ENCODE measurements at regions not wholly inside any gene's neighbourhood (a gene's known extent, or its start where the extent isn't known, plus 50 kb on each side); places are given as distances from the start of the nearest gene placed in this dataset.
A peak's percentile ranks its signal among the peaks of the same experiment; 100 is the strongest.
"Not testable (repeated sequence)": the region's sequence is repeated elsewhere in the genome, so short reads cannot be mapped to it uniquely, and the experiment has no call there.

DNA sequence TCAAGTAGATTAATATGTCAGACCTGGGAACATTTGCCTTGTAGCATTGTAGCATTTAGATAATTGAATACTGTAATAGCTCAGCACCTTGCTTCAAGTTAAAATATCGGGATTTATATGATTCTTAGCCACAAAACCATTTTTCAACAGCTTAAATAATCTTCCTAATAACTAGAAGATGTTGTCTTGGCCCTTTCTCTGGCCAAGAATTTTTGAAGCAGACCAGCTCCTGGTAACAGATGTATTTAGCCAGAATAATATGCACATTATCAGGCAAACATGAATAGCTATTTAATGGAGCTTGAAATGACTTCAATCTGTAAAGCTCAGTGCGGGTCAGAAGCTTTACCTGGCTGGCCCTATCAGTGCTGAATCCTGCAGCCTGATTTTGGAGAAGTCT lies 913.1 kb downstream of the AACS start:
- ATAC-seq = no peak
- no peak for DNase-seq
- intact Hi-C loops (cut with micrococcal nuclease) = no loop called here

DNA sequence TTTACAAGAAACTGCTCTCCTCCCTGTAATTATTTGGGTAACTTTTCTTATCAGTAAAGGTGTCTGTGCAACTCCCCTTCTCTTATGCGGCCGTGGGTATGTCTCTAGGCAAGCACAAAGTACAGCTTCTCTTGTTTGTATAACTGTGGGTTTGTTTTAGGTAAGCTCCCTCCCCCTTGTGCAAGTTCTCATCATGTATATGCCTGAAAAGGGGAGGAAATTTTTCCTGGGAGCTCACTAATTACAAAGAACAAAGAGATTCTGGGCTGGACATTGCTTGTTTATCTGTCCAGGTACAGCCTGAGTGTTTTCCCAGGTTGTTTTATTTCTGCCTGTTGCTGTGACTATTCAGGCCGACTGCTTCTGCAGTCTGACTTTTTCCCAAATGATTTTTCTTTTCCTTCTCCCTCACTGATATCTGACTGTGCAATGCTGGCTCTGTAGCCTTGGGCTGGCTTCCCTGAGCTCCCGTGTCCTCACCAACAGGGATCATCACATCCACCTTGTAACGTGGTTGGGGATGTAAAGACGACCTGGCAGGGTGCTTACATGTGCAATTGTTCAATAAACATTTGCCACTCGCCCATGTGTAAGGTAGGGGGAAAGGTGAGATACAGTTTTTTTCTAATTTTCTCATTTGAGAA lies 916.5 kb downstream of the AACS start:
- DNase-seq (no peak), ATAC-seq (no peak)
- intact Hi-C loops (cut with micrococcal nuclease) = no loop called here

DNA sequence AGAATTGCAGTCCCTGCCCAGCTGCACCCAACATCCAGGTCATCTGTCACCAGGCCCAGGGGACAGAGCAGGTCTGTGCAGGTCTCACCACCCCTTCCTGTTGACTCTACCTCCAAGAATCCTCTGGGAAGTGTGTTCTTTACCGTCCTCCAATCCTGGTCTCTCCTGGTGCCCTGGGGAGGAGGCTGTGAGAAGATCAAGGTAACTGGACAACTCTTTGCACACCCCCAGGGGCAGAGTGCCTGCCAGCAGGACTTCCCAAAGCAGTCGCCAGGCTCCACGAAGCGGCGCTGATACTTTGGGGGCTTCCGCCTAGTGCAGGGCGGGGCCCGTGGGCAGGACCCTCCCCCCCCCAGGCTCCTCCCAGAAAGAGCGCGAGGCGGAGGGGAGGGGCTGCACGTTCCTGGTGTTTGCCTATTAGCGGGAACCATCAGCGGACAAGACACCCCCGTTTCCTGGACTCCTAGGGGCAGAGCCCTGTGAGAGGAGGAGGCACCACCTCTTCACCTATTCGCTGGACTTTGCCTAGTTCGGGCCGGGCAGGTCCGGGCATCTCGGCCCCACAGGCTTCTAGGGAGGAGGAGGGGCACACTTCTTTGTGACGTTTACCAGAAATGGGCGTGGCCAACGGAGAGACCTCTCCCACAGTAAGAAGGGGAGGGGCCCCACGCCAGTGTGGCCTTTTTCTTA lies 918.0 kb downstream of the AACS start:
- DNase-seq = peak; percentile 26
- peak; percentile 71 for ATAC-seq
- intact Hi-C loops (cut with micrococcal nuclease) = no loop called here

DNA sequence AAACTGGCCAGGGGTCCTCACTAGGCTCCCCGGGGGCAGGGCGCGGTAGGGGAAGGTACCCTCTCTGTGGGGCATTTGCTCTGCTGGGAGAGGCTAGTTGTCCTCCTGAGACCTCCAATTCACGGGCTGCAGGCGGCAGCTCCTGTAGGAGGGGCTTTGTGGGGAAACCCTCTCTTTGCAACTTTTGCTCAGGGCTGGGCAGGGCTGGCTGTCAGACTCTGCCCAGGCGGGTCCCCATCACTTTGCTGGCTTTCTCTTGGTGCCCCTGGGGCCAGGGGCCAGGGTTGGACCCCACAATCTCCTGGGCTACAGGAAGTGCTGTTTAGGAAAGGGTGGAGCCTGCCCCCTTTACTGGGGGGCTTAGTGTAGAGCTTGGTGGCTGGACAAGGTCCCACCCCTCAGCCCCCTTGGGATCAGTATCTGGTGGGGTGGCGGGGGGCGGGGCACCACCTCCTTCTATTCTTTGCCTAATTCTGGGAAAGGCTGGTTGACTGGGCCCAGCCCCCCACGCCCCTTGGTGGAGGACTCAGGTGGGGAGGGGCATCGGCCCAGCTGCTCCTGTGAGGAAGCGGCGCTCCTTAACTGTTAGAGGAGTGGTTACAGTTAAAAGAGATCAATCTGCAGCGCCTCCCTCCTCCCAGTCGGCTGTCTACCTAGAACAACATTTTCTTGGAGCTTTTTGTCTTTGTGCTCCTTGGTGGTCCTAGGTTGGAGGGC lies 918.7 kb downstream of the AACS start:
- intact Hi-C loops (cut with micrococcal nuclease) = no loop called here
- DNase-seq (no peak), ATAC-seq (peak; percentile 46)

DNA sequence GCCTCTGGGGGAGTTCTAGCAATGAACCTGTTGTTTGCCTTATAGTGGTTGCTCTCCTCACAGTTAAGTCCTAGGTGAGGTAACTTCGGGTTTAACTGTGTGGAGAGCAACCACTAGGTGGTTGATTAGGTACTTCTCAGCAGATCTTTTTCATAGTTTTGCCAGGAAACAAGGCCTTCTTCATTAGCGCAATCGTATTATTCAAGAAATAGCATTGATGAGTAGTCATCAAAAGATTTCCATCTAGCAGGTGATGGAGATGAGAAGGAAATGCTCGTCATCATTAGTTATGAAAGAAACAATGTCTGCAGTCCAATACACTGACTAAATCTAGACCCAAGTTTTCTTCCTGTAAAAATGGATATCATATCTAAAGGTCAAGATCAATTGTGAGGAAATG lies 923.3 kb downstream of the AACS start:
- no peak for ATAC-seq
- intact Hi-C loops (cut with micrococcal nuclease) = no loop called here
- DNase-seq = no peak

DNA sequence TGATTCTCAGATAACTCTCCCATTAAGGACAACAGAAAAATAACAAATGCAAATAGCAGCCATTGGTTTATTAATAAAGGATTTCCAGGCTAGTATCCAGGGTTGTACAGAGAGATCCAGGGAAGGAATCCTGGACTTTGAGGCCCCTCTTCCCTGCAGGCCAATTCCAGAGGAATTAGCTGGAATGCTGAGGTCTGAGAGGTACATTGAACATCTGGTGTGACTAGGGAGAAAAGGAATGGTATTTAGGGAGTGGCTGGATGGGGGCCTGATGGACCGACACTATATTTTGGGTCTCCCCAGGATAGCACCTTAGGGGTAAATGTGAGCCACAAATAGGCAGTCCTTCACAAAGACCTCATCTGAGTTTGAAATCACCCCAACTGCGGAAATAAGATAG lies 924.5 kb downstream of the AACS start:
- DNase-seq (no peak), ATAC-seq (no peak)
- intact Hi-C loops (cut with micrococcal nuclease) = no loop called here

GRCh38 chr12:125996443-125996842 lies 931.2 kb downstream of the AACS start:
- intact Hi-C loops (cut with micrococcal nuclease) = no loop called here
- DNase-seq (no peak), ATAC-seq (no peak)

- no peak for DNase-seq
- no peak for ATAC-seq
- intact Hi-C loops (cut with micrococcal nuclease) = no loop called here
Measured at GRCh38 chr12:125999628-126000027, 934.4 kb downstream of the AACS start.

GRCh38 chr12:126019385-126019784 lies 954.1 kb downstream of the AACS start:
- DNase-seq = no peak
- intact Hi-C loops (cut with micrococcal nuclease) = no loop called here
- no peak for ATAC-seq

- intact Hi-C loops (cut with micrococcal nuclease) = no loop called here
- DNase-seq (no peak), ATAC-seq (no peak)
Measured at GRCh38 chr12:126021675-126022074, 956.4 kb downstream of the AACS start.

DNA sequence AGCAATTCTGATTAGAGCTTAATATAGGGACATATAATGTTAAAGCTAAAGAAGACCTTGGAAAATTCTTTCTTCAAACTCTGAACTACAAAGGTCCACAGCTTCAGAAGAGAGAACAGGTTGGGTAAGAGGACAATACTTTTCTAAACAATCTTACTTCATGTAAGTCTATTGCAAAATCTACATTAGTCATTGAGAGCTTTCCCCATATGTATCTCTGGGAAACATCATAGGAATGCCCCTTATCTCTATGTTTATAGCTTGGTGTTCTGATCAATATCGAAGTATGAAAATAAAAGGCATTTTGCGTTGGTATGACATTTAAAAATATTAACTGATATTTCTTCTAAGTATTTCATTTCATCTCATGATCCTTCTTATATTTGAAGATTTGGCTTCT lies 962.6 kb downstream of the AACS start:
- intact Hi-C loops (cut with micrococcal nuclease) = no loop called here
- DNase-seq (no peak), ATAC-seq (no peak)

DNA sequence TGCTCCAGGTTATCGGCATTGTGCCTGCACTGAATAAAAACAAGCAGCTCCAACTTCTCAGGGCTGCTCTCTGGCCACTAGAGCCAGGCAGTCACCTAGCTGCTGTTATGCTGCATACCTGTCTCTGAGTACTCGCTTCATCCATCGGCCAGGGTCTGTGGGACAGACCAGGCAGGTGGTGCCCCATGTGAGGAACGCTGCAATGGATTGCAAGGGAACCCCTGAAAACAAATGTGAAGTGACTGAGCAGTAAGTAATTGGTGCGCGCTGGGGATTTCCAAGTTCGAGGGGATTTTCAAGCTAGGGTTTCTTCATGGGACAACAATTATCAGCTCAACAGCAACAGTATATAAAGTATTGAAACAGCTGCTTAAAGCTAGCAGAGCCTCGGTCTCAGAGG lies 965.3 kb downstream of the AACS start:
- ATAC-seq (no peak), DNase-seq (no peak)
- intact Hi-C loops (cut with micrococcal nuclease) = no loop called here

- ATAC-seq (no peak), DNase-seq (no peak)
- intact Hi-C loops (cut with micrococcal nuclease) = no loop called here
Measured at GRCh38 chr12:126033751-126034150, 968.5 kb downstream of the AACS start.

DNA sequence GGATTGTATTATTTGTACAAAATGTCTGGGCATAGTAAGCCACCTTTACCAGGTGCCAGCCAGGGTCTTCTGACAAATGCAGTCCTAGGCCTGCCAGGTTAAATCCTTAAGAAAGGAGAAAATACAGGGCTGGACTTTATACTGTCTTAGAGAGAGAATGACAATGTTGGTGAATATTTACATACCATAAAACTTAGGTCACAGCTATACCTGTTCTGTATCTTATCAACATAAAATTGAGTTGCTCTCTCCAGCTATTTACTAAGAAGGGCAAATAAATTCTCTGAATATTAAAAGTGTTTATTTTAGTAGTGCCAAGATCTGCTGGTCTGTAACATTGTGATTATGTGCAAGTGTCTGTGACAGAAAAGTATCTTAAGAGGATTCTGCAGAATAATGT lies 971.1 kb downstream of the AACS start:
- ATAC-seq (no peak), DNase-seq (no peak)
- intact Hi-C loops (cut with micrococcal nuclease) = no loop called here

GRCh38 chr12:126038434-126038833 lies 973.2 kb downstream of the AACS start:
- intact Hi-C loops (cut with micrococcal nuclease) = no loop called here
- ATAC-seq = no peak
- no peak for DNase-seq

DNA sequence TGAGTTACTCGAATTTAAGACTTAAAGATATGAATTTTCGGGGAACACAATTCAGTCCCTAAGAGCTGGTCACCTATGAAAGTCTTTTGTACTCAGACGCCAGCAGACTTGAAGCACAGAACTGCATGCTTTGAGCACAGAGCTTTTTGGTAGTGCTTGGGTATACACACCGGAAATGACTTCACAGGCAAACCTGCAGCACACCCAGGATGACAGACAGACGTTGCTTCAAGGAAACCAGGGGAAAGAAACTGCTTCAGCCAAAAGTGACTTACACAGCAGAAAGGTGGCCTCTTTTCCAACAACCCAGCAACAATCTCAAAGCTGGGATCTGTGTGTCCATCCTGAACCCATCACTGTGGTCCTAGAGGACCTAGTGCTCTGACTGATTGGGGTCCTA lies 975.1 kb downstream of the AACS start:
- intact Hi-C loops (cut with micrococcal nuclease) = no loop called here
- no peak for ATAC-seq
- DNase-seq = no peak

- DNase-seq = no peak
- ATAC-seq = no peak
- intact Hi-C loops (cut with micrococcal nuclease) = no loop called here
Measured at GRCh38 chr12:126042286-126042685, 977.1 kb downstream of the AACS start.

DNA sequence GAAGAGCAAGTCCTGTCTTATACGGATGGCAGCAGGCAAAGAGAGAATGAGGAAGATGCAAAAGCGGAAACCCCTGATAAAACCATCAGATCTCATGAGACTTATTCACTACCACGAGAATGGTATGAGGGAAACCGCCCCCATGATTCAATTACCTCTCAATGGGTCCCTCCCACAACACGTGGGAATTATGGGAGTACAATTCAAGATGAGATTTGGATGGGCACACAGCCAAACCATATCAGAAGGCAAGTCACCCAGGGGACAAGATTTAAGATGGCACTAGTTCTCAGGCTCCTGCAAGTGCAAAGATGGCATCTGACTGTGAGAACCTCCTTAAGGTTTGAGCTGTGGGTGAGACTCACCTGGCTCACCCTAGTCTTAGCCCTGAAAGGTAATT lies 984.3 kb downstream of the AACS start:
- DNase-seq; ATAC-seq; intact Hi-C loops (cut with micrococcal nuclease): not testable (repeated sequence)

- DNase-seq = no peak
- no peak for ATAC-seq
- intact Hi-C loops (cut with micrococcal nuclease) = no loop called here
Measured at GRCh38 chr12:126051611-126052107, 986.4 kb downstream of the AACS start.

DNA sequence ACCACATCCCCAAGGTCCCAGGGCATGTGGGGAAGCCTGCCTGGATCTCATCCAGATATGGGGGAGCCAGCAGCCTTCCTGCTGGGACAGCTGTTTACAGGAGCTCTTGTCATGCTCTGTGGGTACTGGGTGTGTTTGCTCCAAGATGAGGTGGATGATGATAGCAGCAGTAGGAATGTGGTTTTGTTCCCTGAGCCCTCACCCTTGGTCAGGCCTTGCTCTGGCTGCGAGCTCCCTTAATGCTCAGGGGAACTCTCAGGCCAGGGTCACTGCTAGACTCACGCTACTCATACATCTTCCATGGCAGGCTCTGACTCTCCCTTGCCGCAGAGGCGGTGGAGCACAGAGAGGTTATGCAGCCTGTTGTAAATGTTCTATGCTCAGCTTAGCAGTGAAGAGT lies 990.3 kb downstream of the AACS start:
- ATAC-seq (no peak), DNase-seq (no peak)
- intact Hi-C loops (cut with micrococcal nuclease) = no loop called here

GRCh38 chr12:126061777-126062176 lies 996.5 kb downstream of the AACS start:
- DNase-seq (no peak), ATAC-seq (no peak)
- intact Hi-C loops (cut with micrococcal nuclease) = no loop called here
